ENCODE measurements at regions not wholly inside any gene's neighbourhood (a gene's known extent, or its start where the extent isn't known, plus 50 kb on each side); places are given as distances from the start of the nearest gene placed in this dataset.

DNA sequence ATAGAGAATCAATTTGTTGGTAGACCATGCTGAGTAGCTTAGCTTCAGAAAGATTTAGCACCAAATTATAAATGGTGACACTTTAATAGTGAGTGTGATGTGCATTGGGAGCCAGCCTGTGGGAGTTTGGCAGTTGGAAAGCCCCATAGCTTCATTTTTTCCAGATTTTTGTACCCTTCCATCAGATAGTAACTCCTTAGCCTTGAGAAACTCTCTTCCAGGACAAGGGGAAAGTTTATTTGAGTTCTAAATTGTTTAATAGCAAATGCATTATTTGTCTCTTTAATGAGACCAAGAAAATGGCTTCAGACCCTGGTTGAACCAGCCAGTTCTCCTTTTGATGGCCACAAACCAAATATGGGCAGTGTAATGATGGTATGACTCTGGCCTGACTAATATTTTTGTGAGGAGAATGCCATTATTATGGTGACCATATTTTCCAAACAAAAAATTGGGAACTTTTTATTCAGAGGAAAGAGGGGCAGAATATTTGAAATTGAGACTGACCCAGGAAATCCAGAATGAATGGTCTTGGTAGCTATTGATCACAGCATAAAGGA, 49.8 kb downstream of the PLCE1 start:
- TF ChIP-seq CBX2 (IDR thresholded peaks at IDR 0.05; ENCODE audit: borderline replicate concordance, low read depth) (no peak), PHF8 (IDR thresholded peaks at IDR 0.05; ENCODE audit: borderline replicate concordance, low read depth) (no peak), POLR2A (IDR thresholded peaks at IDR 0.05; ENCODE audit: low read length) (no peak), EP300 (IDR thresholded peaks at IDR 0.05) (no peak), CEBPB (IDR thresholded peaks at IDR 0.05) (no peak), CHD4 (IDR thresholded peaks at IDR 0.05; ENCODE audit: borderline replicate concordance) (no peak), RARB (CRISPR knock-in tag; IDR thresholded peaks at IDR 0.05) (no peak)
- TF ChIP-seq, protein P1, sequence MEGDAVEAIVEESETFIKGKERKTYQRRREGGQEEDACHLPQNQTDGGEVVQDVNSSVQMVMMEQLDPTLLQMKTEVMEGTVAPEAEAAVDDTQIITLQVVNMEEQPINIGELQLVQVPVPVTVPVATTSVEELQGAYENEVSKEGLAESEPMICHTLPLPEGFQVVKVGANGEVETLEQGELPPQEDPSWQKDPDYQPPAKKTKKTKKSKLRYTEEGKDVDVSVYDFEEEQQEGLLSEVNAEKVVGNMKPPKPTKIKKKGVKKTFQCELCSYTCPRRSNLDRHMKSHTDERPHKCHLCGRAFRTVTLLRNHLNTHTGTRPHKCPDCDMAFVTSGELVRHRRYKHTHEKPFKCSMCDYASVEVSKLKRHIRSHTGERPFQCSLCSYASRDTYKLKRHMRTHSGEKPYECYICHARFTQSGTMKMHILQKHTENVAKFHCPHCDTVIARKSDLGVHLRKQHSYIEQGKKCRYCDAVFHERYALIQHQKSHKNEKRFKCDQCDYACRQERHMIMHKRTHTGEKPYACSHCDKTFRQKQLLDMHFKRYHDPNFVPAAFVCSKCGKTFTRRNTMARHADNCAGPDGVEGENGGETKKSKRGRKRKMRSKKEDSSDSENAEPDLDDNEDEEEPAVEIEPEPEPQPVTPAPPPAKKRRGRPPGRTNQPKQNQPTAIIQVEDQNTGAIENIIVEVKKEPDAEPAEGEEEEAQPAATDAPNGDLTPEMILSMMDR (IDR thresholded peaks at IDR 0.05) = no peak
- TF ChIP-seq, protein P2, sequence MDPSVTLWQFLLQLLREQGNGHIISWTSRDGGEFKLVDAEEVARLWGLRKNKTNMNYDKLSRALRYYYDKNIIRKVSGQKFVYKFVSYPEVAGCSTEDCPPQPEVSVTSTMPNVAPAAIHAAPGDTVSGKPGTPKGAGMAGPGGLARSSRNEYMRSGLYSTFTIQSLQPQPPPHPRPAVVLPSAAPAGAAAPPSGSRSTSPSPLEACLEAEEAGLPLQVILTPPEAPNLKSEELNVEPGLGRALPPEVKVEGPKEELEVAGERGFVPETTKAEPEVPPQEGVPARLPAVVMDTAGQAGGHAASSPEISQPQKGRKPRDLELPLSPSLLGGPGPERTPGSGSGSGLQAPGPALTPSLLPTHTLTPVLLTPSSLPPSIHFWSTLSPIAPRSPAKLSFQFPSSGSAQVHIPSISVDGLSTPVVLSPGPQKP (IDR thresholded peaks at IDR 0.05; ENCODE audit: low read depth, low read length) = no peak
- TF ChIP-seq, protein P3, sequence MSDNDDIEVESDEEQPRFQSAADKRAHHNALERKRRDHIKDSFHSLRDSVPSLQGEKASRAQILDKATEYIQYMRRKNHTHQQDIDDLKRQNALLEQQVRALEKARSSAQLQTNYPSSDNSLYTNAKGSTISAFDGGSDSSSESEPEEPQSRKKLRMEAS (IDR thresholded peaks at IDR 0.05) = no peak
- TF ChIP-seq, protein P4, sequence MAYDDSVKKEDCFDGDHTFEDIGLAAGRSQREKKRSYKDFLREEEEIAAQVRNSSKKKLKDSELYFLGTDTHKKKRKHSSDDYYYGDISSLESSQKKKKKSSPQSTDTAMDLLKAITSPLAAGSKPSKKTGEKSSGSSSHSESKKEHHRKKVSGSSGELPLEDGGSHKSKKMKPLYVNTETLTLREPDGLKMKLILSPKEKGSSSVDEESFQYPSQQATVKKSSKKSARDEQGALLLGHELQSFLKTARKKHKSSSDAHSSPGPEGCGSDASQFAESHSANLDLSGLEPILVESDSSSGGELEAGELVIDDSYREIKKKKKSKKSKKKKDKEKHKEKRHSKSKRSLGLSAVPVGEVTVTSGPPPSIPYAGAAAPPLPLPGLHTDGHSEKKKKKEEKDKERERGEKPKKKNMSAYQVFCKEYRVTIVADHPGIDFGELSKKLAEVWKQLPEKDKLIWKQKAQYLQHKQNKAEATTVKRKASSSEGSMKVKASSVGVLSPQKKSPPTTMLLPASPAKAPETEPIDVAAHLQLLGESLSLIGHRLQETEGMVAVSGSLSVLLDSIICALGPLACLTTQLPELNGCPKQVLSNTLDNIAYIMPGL (CRISPR knock-in tag; IDR thresholded peaks at IDR 0.05; ENCODE audit: borderline replicate concordance) = no peak

All from A549 (cell line).